ENCODE measurements at regions not wholly inside any gene's neighbourhood (a gene's known extent, or its start where the extent isn't known, plus 50 kb on each side); places are given as distances from the start of the nearest gene placed in this dataset.

- no peak for TF ChIP-seq CTCF (conservative IDR thresholded peaks at IDR 0.05; ENCODE audit: low read length)
- no peak for TF ChIP-seq EZH2phosphoT487 (IDR thresholded peaks at IDR 0.05; ENCODE audit: borderline replicate concordance, low read depth, low read length)
Measured at GRCh38 chr9:678897-679296, 162.6 kb upstream of the DMRT1 start.

Data from OCI-LY7 (cell line).